ENCODE measurements at regions not wholly inside any gene's neighbourhood (a gene's known extent, or its start where the extent isn't known, plus 50 kb on each side); places are given as distances from the start of the nearest gene placed in this dataset.

GRCh38 chr1:42052072-42052699 is 101.0 kb upstream of the GUCA2B start:
- H3K27me3 ChIP-seq (ENCODE audit: insufficient read depth, poor library complexity, severe bottlenecking), result no peaks in the 10 kb centered on the region
- DNase-seq (ENCODE audit: low read depth in 1 of 2, low spot score in 1 of 2), result no peak
- no peak for TF ChIP-seq POLR2AphosphoS5 (IDR thresholded peaks at IDR 0.05; ENCODE audit: low read depth)
- TF ChIP-seq, protein P1, sequence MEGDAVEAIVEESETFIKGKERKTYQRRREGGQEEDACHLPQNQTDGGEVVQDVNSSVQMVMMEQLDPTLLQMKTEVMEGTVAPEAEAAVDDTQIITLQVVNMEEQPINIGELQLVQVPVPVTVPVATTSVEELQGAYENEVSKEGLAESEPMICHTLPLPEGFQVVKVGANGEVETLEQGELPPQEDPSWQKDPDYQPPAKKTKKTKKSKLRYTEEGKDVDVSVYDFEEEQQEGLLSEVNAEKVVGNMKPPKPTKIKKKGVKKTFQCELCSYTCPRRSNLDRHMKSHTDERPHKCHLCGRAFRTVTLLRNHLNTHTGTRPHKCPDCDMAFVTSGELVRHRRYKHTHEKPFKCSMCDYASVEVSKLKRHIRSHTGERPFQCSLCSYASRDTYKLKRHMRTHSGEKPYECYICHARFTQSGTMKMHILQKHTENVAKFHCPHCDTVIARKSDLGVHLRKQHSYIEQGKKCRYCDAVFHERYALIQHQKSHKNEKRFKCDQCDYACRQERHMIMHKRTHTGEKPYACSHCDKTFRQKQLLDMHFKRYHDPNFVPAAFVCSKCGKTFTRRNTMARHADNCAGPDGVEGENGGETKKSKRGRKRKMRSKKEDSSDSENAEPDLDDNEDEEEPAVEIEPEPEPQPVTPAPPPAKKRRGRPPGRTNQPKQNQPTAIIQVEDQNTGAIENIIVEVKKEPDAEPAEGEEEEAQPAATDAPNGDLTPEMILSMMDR (IDR thresholded peaks at IDR 0.05; ENCODE audit: insufficient read depth, low read length), result no peak
- no peak for TF ChIP-seq GABPA (IDR thresholded peaks at IDR 0.05; ENCODE audit: low read depth)

DNA sequence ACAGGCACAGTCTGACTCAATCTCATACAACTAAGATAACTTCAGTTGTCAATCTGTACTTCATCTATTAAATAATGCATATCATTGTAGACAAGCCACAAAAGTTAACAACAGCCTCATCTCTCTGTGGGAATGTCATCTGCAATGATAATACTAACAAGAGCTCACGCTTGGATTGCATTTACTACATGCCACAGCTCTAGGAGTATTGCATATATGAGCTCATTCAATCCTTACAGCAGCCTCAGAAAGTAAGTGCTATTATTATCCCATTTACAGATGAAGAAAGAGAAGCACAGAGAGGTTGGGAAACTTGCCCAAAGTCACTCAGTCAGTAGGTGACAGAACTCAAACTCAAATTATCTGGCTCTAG is 105.7 kb upstream of the GUCA2B start:
- no peak for DNase-seq (ENCODE audit: low read depth in 1 of 2, low spot score in 1 of 2)
- Histone ChIP-seq H3K27me3 (ENCODE audit: insufficient read depth, poor library complexity, severe bottlenecking) (no peaks in the 10 kb centered on the region), H3K27ac (replicated peaks) (no peak overlapping the region), H3K4me3 (replicated peaks; ENCODE audit: insufficient read depth, low read length) (no peak overlapping the region)
- TF ChIP-seq, protein P2, sequence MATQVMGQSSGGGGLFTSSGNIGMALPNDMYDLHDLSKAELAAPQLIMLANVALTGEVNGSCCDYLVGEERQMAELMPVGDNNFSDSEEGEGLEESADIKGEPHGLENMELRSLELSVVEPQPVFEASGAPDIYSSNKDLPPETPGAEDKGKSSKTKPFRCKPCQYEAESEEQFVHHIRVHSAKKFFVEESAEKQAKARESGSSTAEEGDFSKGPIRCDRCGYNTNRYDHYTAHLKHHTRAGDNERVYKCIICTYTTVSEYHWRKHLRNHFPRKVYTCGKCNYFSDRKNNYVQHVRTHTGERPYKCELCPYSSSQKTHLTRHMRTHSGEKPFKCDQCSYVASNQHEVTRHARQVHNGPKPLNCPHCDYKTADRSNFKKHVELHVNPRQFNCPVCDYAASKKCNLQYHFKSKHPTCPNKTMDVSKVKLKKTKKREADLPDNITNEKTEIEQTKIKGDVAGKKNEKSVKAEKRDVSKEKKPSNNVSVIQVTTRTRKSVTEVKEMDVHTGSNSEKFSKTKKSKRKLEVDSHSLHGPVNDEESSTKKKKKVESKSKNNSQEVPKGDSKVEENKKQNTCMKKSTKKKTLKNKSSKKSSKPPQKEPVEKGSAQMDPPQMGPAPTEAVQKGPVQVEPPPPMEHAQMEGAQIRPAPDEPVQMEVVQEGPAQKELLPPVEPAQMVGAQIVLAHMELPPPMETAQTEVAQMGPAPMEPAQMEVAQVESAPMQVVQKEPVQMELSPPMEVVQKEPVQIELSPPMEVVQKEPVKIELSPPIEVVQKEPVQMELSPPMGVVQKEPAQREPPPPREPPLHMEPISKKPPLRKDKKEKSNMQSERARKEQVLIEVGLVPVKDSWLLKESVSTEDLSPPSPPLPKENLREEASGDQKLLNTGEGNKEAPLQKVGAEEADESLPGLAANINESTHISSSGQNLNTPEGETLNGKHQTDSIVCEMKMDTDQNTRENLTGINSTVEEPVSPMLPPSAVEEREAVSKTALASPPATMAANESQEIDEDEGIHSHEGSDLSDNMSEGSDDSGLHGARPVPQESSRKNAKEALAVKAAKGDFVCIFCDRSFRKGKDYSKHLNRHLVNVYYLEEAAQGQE (IDR thresholded peaks at IDR 0.05; ENCODE audit: insufficient replicate concordance, low read depth), result no peak
- no peak for TF ChIP-seq POLR2AphosphoS5 (IDR thresholded peaks at IDR 0.05; ENCODE audit: low read depth)
- TF ChIP-seq, protein P1 (IDR thresholded peaks at IDR 0.05; ENCODE audit: insufficient read depth, low read length), result no peak
- no peak for TF ChIP-seq GABPA (IDR thresholded peaks at IDR 0.05; ENCODE audit: low read depth)
- no peak for TF ChIP-seq SPI1 (IDR thresholded peaks at IDR 0.05; ENCODE audit: borderline replicate concordance, low read depth)

More at GRCh38 chr1:42052072-42052699, 101.0 kb upstream of the GUCA2B start:
- Histone ChIP-seq H3K4me3 (replicated peaks; ENCODE audit: insufficient read depth, low read length) (no peak overlapping the region), H3K27ac (replicated peaks) (no peak overlapping the region)

- Histone ChIP-seq H3K4me3 (replicated peaks; ENCODE audit: insufficient read depth, low read length) (no peak overlapping the region), H3K27me3 (ENCODE audit: insufficient read depth, poor library complexity, severe bottlenecking) (no peaks in the 10 kb centered on the region), H3K27ac (replicated peaks) (no peak overlapping the region)
- no peak for TF ChIP-seq POLR2AphosphoS5 (IDR thresholded peaks at IDR 0.05; ENCODE audit: low read depth)
- no peak for DNase-seq (ENCODE audit: low read depth in 1 of 2, low spot score in 1 of 2)
These were observed 106.3 kb upstream of the GUCA2B start for GRCh38 chr1:42046761-42047507.

GRCh38 chr1:42044346-42044745 is 108.9 kb upstream of the GUCA2B start:
- no peak for DNase-seq (ENCODE audit: low read depth in 1 of 2, low spot score in 1 of 2)
- no peak overlapping the region for H3K27ac ChIP-seq (replicated peaks)
- H3K27me3 ChIP-seq (ENCODE audit: insufficient read depth, poor library complexity, severe bottlenecking), result no peaks in the 10 kb centered on the region
- TF ChIP-seq, protein P2 (IDR thresholded peaks at IDR 0.05; ENCODE audit: insufficient replicate concordance, low read depth), result no peak
- TF ChIP-seq GABPA (IDR thresholded peaks at IDR 0.05; ENCODE audit: low read depth) (no peak), SPI1 (IDR thresholded peaks at IDR 0.05; ENCODE audit: borderline replicate concordance, low read depth) (no peak), POLR2AphosphoS5 (IDR thresholded peaks at IDR 0.05; ENCODE audit: low read depth) (no peak)
- TF ChIP-seq, protein P1 (IDR thresholded peaks at IDR 0.05; ENCODE audit: insufficient read depth, low read length), result no peak
- H3K4me3 ChIP-seq (replicated peaks; ENCODE audit: insufficient read depth, low read length), result no peak overlapping the region

Data from HL-60 (cell line).